Mucosa of rectum (tissue), 2 donors: ENCODE measurements at regions not wholly inside any gene's neighbourhood (a gene's known extent, or its start where the extent isn't known, plus 50 kb on each side); places are given as distances from the start of the nearest gene placed in this dataset.

Source experiments
- H3K27ac ChIP-seq, 2 donors: one replicate each; pipeline ENCODE4 v1.7.0; 2013; ENCODE audit warnings: inconsistent platforms in 2 of 2, low read depth in 2 of 2, low read length in 2 of 2
- H3K27me3 ChIP-seq, 2 donors: one replicate each; pipeline ENCODE4 v1.7.0; 2013; ENCODE audit warnings: low read length in 2 of 2; ENCODE audit not compliant: control insufficient read depth in 2 of 2, insufficient read depth in 2 of 2
- H3K36me3 ChIP-seq, 2 donors: one replicate each; pipeline ENCODE4 v1.7.0; 2013; ENCODE audit warnings: low read length in 2 of 2; ENCODE audit not compliant: control insufficient read depth in 2 of 2, insufficient read depth in 2 of 2
- H3K4me1 ChIP-seq, 2 donors: one replicate each; pipeline ENCODE4 v1.7.0; 2013; ENCODE audit warnings: low read length in 2 of 2, mild to moderate bottlenecking in 1 of 2; ENCODE audit not compliant: control insufficient read depth in 2 of 2, insufficient read depth in 2 of 2
- H3K4me3 ChIP-seq, 2 donors: one replicate each; pipeline ENCODE4 v1.7.0; 2013; ENCODE audit warnings: low read length in 2 of 2
- H3K9ac ChIP-seq, 2 donors: one replicate each; pipeline ENCODE4 v1.7.0; 2013; ENCODE audit warnings: low read length in 2 of 2, low read depth in 1 of 2, mild to moderate bottlenecking in 1 of 2
- H3K9me3 ChIP-seq, 2 donors: one replicate each; pipeline ENCODE4 v1.7.0; 2013; ENCODE audit warnings: low read length in 2 of 2; ENCODE audit not compliant: control insufficient read depth in 2 of 2
- donor health status: healthy.
- donor health status: Normal muscosa, but diverticular disease.

DNA sequence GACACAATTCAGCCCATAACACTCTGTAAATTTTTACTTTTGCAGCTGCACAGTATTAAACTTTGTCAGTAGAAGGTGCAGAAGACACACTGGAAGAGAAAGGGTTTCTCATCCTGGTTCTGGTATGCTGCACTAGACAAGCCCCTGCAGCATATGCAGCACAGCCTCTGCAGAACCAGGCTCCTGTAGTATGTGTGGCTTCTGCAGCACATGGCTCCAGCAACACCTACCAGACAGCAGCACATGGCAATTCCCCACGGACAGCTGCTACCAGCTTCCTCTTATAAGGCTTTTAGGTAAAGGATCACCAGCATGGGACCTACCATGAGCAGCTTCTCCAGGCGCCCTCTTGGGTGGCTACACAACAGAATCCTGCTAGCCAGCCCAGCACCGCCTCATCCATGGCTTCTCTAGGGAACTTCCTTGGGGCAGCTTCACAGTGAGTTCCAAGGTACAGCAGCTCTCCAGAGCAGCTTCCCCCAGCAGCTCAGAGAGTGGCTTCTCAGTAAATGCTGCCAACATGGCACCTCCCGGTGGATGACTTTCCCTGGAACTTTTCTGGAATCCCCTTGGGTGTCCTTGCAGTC, 534.4 kb upstream of the CXADR start:
- H3K27me3 ChIP-seq = no peaks in the 10 kb centered on the region
- no peaks in the 10 kb centered on the region for H3K9me3 ChIP-seq
- no peak overlapping the region for H3K27ac ChIP-seq
- no peak overlapping the region for H3K4me3 ChIP-seq
- no peaks in the 10 kb centered on the region for H3K4me1 ChIP-seq
- H3K9ac ChIP-seq = no peak overlapping the region
- H3K36me3 ChIP-seq = no peaks in the 10 kb centered on the region

DNA sequence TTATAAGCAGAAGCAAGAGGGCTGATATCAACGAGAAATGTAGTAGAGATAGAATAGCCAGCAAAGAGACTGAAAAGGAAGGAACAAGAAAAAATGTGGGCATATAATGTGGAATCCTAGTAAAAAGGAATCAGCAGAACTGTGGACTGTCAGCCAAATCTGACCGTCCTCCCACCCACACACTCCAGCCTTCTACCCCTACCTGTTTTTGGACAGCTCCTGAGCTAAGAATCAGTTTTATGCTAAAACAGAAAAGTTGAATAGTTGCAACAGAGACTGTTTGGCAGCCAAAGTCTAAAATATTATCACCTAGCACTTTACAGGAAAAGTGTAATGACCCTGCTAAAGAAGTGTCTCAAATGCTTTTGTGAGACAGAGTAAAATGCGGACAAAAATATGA, 533.3 kb upstream of the CXADR start:
- no peaks in the 10 kb centered on the region for H3K27me3 ChIP-seq
- no peaks in the 10 kb centered on the region for H3K9me3 ChIP-seq
- no peak overlapping the region for H3K27ac ChIP-seq
- H3K4me1 ChIP-seq = no peaks in the 10 kb centered on the region
- no peak overlapping the region for H3K9ac ChIP-seq
- H3K36me3 ChIP-seq = no peaks in the 10 kb centered on the region
- H3K4me3 ChIP-seq = no peak overlapping the region

GRCh38 chr21:16983420-16983819, 529.4 kb upstream of the CXADR start:
- no peak overlapping the region for H3K27ac ChIP-seq
- no peak overlapping the region for H3K9ac ChIP-seq
- H3K4me1 ChIP-seq = no peaks in the 10 kb centered on the region
- H3K9me3 ChIP-seq = no peaks in the 10 kb centered on the region
- no peaks in the 10 kb centered on the region for H3K27me3 ChIP-seq
- no peaks in the 10 kb centered on the region for H3K36me3 ChIP-seq
- H3K4me3 ChIP-seq = no peak overlapping the region

DNA sequence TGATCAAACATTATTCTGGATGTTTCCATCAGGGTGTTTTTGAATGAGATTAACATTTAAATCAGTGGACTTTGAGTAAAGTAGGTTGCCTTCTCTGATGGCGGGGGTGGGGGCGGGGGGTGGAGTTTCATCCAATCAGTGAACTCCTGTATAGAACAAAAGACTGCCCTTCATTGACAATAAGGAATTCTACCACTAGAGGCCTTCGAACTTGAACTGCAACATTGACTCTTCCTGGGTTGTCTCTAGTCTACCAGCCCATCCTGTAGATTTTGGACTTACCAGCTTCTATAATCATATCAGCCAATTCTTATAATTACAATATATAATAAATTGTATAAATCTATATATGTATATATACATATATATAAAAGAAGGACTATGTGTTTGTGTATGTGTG, 520.4 kb upstream of the CXADR start:
- no peaks in the 10 kb centered on the region for H3K27me3 ChIP-seq
- H3K4me3 ChIP-seq = no peak overlapping the region
- no peak overlapping the region for H3K27ac ChIP-seq
- H3K4me1 ChIP-seq = no peaks in the 10 kb centered on the region
- H3K36me3 ChIP-seq = no peaks in the 10 kb centered on the region
- no peak overlapping the region for H3K9ac ChIP-seq
- H3K9me3 ChIP-seq = no peaks in the 10 kb centered on the region

DNA sequence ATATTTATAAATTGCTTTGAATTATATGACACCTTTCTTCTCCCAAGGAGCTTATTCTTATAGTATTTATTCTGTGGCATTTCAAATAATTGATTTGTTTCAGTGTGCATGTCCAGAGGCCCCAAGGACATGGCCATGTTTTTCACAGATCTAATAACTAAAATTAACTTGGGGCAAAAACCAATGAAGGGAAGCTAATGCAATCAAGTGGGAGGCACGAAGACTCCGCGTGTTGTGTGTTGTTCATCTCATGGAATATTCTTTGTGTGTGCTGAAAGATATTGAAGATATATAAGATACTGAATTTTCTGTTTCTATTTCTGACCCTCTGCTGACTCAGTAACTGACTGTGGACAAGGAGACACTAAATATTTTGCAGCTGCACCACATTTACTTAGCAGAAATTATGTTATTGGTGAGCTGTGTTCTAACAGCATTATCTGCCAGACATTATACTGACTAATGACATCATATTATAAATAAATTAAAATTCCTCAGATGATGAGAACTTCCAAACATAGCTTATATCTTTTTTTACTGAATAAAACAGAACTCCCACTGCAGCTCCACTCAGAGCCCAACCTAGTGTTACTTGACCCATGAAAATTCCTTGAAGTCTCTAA, 519.3 kb upstream of the CXADR start:
- Histone ChIP-seq H3K27ac (no peak overlapping the region), H3K9ac (no peak overlapping the region), H3K27me3 (no peaks in the 10 kb centered on the region), H3K9me3 (no peaks in the 10 kb centered on the region), H3K4me1 (no peaks in the 10 kb centered on the region), H3K4me3 (no peak overlapping the region), H3K36me3 (no peaks in the 10 kb centered on the region)

DNA sequence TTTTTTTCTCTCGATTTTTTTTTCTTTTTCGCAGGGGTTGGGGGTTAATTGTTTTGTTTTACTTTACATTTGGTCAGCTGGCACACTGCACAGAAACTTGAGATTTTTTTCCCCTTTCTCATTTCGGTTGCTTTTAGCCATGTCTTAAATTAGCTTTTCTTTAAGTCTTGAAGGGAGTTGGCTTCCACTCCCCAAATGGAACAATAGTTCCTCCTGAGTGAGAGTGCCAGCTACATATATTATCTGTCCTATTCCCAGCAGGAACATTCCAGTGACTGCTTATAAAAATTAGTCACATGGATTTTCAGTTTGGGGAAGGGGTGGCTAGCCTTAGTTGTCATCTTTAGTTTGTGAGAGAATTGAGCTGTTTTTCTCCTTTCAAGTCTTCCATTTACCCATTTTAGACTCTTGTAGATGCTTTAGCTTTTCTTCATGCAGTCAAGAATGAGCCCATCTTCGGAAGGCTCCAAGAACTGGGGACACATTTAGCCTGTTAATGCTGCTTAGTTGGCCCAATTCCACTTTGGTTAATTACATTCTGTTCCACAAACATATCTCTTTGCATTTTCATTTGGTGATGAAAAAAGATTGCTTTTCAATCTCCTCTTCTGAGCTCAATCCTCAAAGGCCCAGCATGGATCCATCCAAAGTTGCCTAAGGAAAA, 510.1 kb upstream of the CXADR start:
- H3K9ac ChIP-seq = no peak overlapping the region
- H3K36me3 ChIP-seq = no peaks in the 10 kb centered on the region
- H3K4me3 ChIP-seq = no peak overlapping the region
- no peaks in the 10 kb centered on the region for H3K27me3 ChIP-seq
- H3K27ac ChIP-seq = no peak overlapping the region
- no peaks in the 10 kb centered on the region for H3K9me3 ChIP-seq
- H3K4me1 ChIP-seq = no peaks in the 10 kb centered on the region

DNA sequence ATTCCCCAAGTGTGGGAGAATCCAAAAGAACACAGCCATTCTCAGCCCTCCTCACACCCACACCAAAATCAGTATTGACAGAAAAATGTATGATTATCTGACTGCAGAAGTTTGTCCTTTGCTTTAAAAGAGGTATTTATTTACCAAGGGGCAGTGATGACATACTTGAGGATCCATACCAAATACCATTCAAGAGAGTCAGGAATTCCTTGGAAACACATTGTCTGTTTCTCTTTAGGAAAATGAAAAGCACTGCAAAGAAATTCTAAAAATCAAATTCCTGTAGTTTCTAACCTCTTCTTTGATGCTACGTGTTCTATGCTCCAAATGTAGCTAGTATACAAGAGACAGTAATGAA, 509.6 kb upstream of the CXADR start:
- Histone ChIP-seq H3K4me1 (no peaks in the 10 kb centered on the region), H3K27ac (no peak overlapping the region), H3K9me3 (no peaks in the 10 kb centered on the region), H3K4me3 (no peak overlapping the region), H3K36me3 (no peaks in the 10 kb centered on the region), H3K9ac (no peak overlapping the region), H3K27me3 (no peaks in the 10 kb centered on the region)

- no peak overlapping the region for H3K9ac ChIP-seq
- no peaks in the 10 kb centered on the region for H3K4me1 ChIP-seq
- no peak overlapping the region for H3K4me3 ChIP-seq
- no peaks in the 10 kb centered on the region for H3K9me3 ChIP-seq
- H3K27ac ChIP-seq = no peak overlapping the region
- no peaks in the 10 kb centered on the region for H3K36me3 ChIP-seq
- no peaks in the 10 kb centered on the region for H3K27me3 ChIP-seq
These were observed 509.0 kb upstream of the CXADR start for GRCh38 chr21:17003763-17004373.

DNA sequence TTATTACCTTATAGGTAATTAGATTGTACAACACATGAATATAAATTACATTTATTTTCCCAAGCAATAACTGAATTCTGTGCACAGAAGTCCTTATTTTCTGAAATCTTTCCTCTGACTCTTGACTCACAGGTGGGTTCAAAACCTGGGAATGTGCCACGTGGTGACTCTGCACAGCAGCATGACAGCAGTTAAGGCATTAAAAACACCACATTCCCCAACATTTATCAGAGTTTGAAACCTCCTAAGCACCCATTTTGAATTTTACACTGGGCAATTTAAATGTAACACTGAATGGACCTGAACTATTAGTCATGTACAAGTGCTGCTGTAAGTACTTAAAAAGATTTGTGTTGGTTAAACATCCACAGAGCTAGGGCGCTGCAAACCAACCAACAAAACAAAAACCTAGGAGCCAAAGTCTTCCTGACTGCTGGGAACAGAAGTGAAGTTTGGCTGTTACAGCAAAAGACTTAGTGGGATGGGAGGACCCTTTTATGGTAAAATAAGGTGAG, 480.6 kb upstream of the CXADR start:
- no peak overlapping the region for H3K27ac ChIP-seq
- H3K4me1 ChIP-seq = no peaks in the 10 kb centered on the region
- no peak overlapping the region for H3K4me3 ChIP-seq
- H3K36me3 ChIP-seq = no peaks in the 10 kb centered on the region
- no peaks in the 10 kb centered on the region for H3K9me3 ChIP-seq
- H3K9ac ChIP-seq = no peak overlapping the region
- no peaks in the 10 kb centered on the region for H3K27me3 ChIP-seq

- Histone ChIP-seq H3K9ac (no peak overlapping the region), H3K27ac (no peak overlapping the region), H3K27me3 (no peaks in the 10 kb centered on the region)
These were observed 468.1 kb upstream of the CXADR start for GRCh38 chr21:17044696-17045095.

More at GRCh38 chr21:17044696-17045095, 468.1 kb upstream of the CXADR start:
- Histone ChIP-seq H3K4me3 (no peak overlapping the region), H3K4me1 (no peaks in the 10 kb centered on the region), H3K9me3 (no peaks in the 10 kb centered on the region), H3K36me3 (no peaks in the 10 kb centered on the region)
